ENCODE measurements at regions not wholly inside any gene's neighbourhood (a gene's known extent, or its start where the extent isn't known, plus 50 kb on each side); places are given as distances from the start of the nearest gene placed in this dataset.
"Not testable (repeated sequence)": the region's sequence is repeated elsewhere in the genome, so short reads cannot be mapped to it uniquely, and the experiment has no call there.

GRCh38 chr19:34859325-34859724 is 67.4 kb upstream of the ZNF30 start:
- TF ChIP-seq CTCF, POLR2A (IDR thresholded peaks at IDR 0.05): not testable (repeated sequence)

All from Peyer's patch (tissue), 4 donors.